22Rv1 (cell line): ENCODE measurements at regions not wholly inside any gene's neighbourhood (a gene's known extent, or its start where the extent isn't known, plus 50 kb on each side); places are given as distances from the start of the nearest gene placed in this dataset.

Experiments
- ZFX ChIP-seq: fragments of 450-650 bp; IDR thresholded peaks from 2 replicates; pipeline ENCODE4 v1.6.1; 2017; ENCODE audit warnings: antibody characterized with exemption, borderline replicate concordance
- TF ChIP-seq, protein P1 (sequence below): fragments of 450-650 bp; IDR thresholded peaks from 2 replicates; pipeline ENCODE4 v1.5.1; 2017; ENCODE audit warnings: mild to moderate bottlenecking

DNA sequence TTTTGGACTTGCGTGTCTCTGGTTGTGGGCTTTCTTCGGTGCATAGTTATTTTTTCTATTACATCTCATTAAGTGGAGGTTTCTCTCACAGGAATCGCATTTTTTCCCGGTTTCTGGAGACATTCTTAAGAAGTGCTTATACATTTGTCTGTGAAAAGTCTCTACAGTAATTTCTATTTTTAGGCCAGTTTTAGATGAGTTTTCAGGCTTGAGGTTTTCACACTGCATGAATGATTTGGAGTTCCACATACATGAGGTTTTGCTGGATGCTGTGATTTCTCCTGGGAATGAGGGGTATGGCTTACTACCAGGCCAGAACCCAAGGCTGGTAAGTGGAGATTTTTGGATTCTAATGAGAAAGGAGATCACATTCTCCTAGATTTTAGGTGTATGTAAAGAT is 422.6 kb upstream of the SLIT2 start:
- TF ChIP-seq, protein P1, sequence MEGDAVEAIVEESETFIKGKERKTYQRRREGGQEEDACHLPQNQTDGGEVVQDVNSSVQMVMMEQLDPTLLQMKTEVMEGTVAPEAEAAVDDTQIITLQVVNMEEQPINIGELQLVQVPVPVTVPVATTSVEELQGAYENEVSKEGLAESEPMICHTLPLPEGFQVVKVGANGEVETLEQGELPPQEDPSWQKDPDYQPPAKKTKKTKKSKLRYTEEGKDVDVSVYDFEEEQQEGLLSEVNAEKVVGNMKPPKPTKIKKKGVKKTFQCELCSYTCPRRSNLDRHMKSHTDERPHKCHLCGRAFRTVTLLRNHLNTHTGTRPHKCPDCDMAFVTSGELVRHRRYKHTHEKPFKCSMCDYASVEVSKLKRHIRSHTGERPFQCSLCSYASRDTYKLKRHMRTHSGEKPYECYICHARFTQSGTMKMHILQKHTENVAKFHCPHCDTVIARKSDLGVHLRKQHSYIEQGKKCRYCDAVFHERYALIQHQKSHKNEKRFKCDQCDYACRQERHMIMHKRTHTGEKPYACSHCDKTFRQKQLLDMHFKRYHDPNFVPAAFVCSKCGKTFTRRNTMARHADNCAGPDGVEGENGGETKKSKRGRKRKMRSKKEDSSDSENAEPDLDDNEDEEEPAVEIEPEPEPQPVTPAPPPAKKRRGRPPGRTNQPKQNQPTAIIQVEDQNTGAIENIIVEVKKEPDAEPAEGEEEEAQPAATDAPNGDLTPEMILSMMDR: no peak
- no peak for TF ChIP-seq ZFX
